B cell (primary cell): ENCODE measurements at regions not wholly inside any gene's neighbourhood (a gene's known extent, or its start where the extent isn't known, plus 50 kb on each side); places are given as distances from the start of the nearest gene placed in this dataset.

Experiments used
- ATAC-seq: fragments of 200-7000 bp; cut with Tn5 transposase; one replicate; pipeline ENCODE4 v1.10.0; 2021; ENCODE audit warnings: low read depth, mild to moderate bottlenecking, moderate number of reproducible peaks, moderate library complexity
- CTCF ChIA-PET: fragments of 350-600 bp; sonication (Branson Sonifier 250); formaldehyde crosslinking; loops from one replicate; lab custom pipeline; 2021; ENCODE audit warnings: antibody characterized with exemption, inconsistent platforms; lab: Charles Lee
- POLR2A ChIA-PET: fragments of 350-600 bp; sonication (Branson Sonifier 250); formaldehyde crosslinking; loops from one replicate; lab custom pipeline; 2021; ENCODE audit warnings: antibody characterized with exemption; lab: Charles Lee
- DNase-seq: peaks from one replicate; pipeline ENCODE4 v3.0.0; 2013
- H2AFZ ChIP-seq: 2 replicates; pipeline ENCODE4 v1.6.1; 2012; ENCODE audit warnings: mild to moderate bottlenecking, low read depth, low read length; ENCODE audit not compliant: insufficient read depth, poor library complexity, severe bottlenecking
- H3K27ac ChIP-seq, 2 donors: 1 replicate in 1 of 2; 2 replicates in 1 of 2; pipeline ENCODE4 v1.5.1; 2012 to 2013; ENCODE audit warnings: low read length in 2 of 2, mild to moderate bottlenecking in 2 of 2, moderate library complexity in 1 of 2
- H3K27me3 ChIP-seq, 4 experiments: fragments of 200-600 bp in 1 of 4; sonication (generic) in 1 of 4; replicated peaks in 1 of 4; 1 replicate in 2 of 4; 2 replicates in 2 of 4; pipeline versions ENCODE4 v1.6.1 to v1.7.0; 2013 to 2016; ENCODE audit warnings: low read length in 3 of 4, mild to moderate bottlenecking in 2 of 4, mixed read lengths in 1 of 4, moderate library complexity in 1 of 4; ENCODE audit not compliant: insufficient read depth in 4 of 4, control insufficient read depth in 3 of 4; ENCODE audit errors: control extremely low read depth in 1 of 4
- H3K36me3 ChIP-seq, 2 experiments: replicated peaks in 1 of 2; 1 replicate in 1 of 2; 2 replicates in 1 of 2; pipeline versions ENCODE4 v1.6.1 to v1.7.1; 2013; ENCODE audit warnings: low read length in 1 of 2; ENCODE audit not compliant: insufficient read depth in 2 of 2, control insufficient read depth in 1 of 2; ENCODE audit errors: control extremely low read depth in 1 of 2, extremely low read depth in 1 of 2
- H3K4me1 ChIP-seq, 2 donors: fragments of 200-600 bp in 1 of 2; sonication (generic) in 1 of 2; 1 replicate in 1 of 2; 2 replicates in 1 of 2; pipeline versions ENCODE4 v1.5.1 to v1.6.1; 2013 to 2017; ENCODE audit warnings: low read length in 2 of 2; ENCODE audit not compliant: control insufficient read depth in 2 of 2, insufficient read depth in 2 of 2
- H3K4me2 ChIP-seq: replicated peaks from 2 replicates; pipeline ENCODE3; 2012; ENCODE audit warnings: mild to moderate bottlenecking, low read depth, low read length; ENCODE audit not compliant: poor library complexity, severe bottlenecking
- H3K4me3 ChIP-seq, 5 experiments: fragments of 200-600 bp in 1 of 5; sonication (generic) in 1 of 5; 1 replicate in 3 of 5; 2 replicates in 2 of 5; pipeline versions ENCODE4 v1.5.1 to v1.7.0; 2011 to 2016; ENCODE audit warnings: low read length in 4 of 5, mild to moderate bottlenecking in 4 of 5, low read depth in 2 of 5, control low read depth in 1 of 5, moderate library complexity in 1 of 5; ENCODE audit not compliant: insufficient read depth in 1 of 5; ENCODE audit errors: control extremely low read depth in 1 of 5, extremely low read depth in 1 of 5
- H3K79me2 ChIP-seq: fragments of 200-600 bp; sonication (generic); one replicate; pipeline ENCODE4 v1.6.0; 2016; ENCODE audit warnings: low read length; ENCODE audit not compliant: control insufficient read depth, insufficient read depth
- H3K9ac ChIP-seq: fragments of 200-600 bp; sonication (generic); 2 replicates; pipeline ENCODE4 v1.6.1; 2017; ENCODE audit warnings: mild to moderate bottlenecking, low read length, moderate library complexity
- H3K9me3 ChIP-seq, 3 donors: one replicate each; pipeline versions ENCODE4 v1.6.1 to v1.7.1; 2013; ENCODE audit warnings: low read length in 2 of 3; ENCODE audit not compliant: control insufficient read depth in 2 of 3, insufficient read depth in 1 of 3; ENCODE audit errors: control extremely low read depth in 1 of 3
- H4K20me1 ChIP-seq: 2 replicates; pipeline ENCODE4 v1.6.0; 2012; ENCODE audit warnings: mild to moderate bottlenecking, low read length; ENCODE audit not compliant: insufficient read depth, control insufficient read depth, poor library complexity, severe bottlenecking
- H3K27ac Mint-ChIP-seq: one replicate; pipeline ENCODE4 v1.8.0; 2021; ENCODE audit warnings: mixed read lengths
- H3K27me3 Mint-ChIP-seq: one replicate; pipeline ENCODE4 v1.8.0; 2021; ENCODE audit warnings: mixed read lengths
- H3K4me1 Mint-ChIP-seq: one replicate; pipeline ENCODE4 v1.8.0; 2021; ENCODE audit warnings: mixed read lengths
- H3K4me3 Mint-ChIP-seq: one replicate; pipeline ENCODE4 v1.8.0; 2021; ENCODE audit warnings: mixed read lengths
- H3K9me3 Mint-ChIP-seq: one replicate; pipeline ENCODE4 v1.8.0; 2022; ENCODE audit warnings: mixed read lengths; ENCODE audit not compliant: insufficient read depth
- EZH2 ChIP-seq: IDR thresholded peaks from 2 replicates; pipeline ENCODE4 v1.6.1; 2012; ENCODE audit warnings: borderline replicate concordance, low read depth, mild to moderate bottlenecking, moderate library complexity, low read length; ENCODE audit not compliant: insufficient read depth, poor library complexity, severe bottlenecking
- WGBS: methylation state at CpG from one replicate; pipeline ENCODE4 v1.1.5; 2013; ENCODE audit warnings: missing lambda C conversion rate; ENCODE audit not compliant: insufficient coverage; 5-methylcytosine and 5-hydroxymethylcytosine counted together
- intact Hi-C: fragments of 100-400 bp; cut with micrococcal nuclease; formaldehyde crosslinking; loops from one replicate; pipeline ENCODE4 v1.10.0; 2022
- TF ChIP-seq, protein P1 (sequence below): fragments of 200-600 bp; IDR thresholded peaks from one replicate; pipeline ENCODE4 v1.8.0; 2022; ENCODE audit warnings: antibody characterized with exemption, mild to moderate bottlenecking

GRCh38 chr4:63678358-63678931 lies 730.8 kb downstream of the TECRL start:
- DNase-seq (no peak), ATAC-seq (no peak)
- no peaks in the 10 kb centered on the region for H3K9me3 Mint-ChIP-seq
- Histone ChIP-seq H3K36me3 (no peaks in the 10 kb centered on the region), H3K4me1 (no peaks in the 10 kb centered on the region), H3K27ac (no peak overlapping the region), H2AFZ (no peak overlapping the region), H3K27me3 (no peaks in the 10 kb centered on the region), H3K79me2 (no peaks in the 10 kb centered on the region), H3K9ac (no peak overlapping the region), H3K9me3 (peaks cover 0 to 4% (median 0%) of the 10 kb centered on the region in 3 donors), H3K4me3 (no peak overlapping the region), H3K4me2 (no peak overlapping the region), H4K20me1 (no peaks in the 10 kb centered on the region)
- H3K27me3 Mint-ChIP-seq = no peaks in the 10 kb centered on the region
- no CpG with 5 or more reads among the region's 3 CpGs for WGBS
- POLR2A ChIA-PET = no interaction called here
- intact Hi-C loops = no loop called here
- CTCF ChIA-PET = no interaction called here
- no peak overlapping the region for H3K4me3 Mint-ChIP-seq
- no peak overlapping the region for H3K27ac Mint-ChIP-seq
- TF ChIP-seq, protein P1, sequence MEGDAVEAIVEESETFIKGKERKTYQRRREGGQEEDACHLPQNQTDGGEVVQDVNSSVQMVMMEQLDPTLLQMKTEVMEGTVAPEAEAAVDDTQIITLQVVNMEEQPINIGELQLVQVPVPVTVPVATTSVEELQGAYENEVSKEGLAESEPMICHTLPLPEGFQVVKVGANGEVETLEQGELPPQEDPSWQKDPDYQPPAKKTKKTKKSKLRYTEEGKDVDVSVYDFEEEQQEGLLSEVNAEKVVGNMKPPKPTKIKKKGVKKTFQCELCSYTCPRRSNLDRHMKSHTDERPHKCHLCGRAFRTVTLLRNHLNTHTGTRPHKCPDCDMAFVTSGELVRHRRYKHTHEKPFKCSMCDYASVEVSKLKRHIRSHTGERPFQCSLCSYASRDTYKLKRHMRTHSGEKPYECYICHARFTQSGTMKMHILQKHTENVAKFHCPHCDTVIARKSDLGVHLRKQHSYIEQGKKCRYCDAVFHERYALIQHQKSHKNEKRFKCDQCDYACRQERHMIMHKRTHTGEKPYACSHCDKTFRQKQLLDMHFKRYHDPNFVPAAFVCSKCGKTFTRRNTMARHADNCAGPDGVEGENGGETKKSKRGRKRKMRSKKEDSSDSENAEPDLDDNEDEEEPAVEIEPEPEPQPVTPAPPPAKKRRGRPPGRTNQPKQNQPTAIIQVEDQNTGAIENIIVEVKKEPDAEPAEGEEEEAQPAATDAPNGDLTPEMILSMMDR = no peak
- no peak for TF ChIP-seq EZH2
- no peaks in the 10 kb centered on the region for H3K4me1 Mint-ChIP-seq

DNA sequence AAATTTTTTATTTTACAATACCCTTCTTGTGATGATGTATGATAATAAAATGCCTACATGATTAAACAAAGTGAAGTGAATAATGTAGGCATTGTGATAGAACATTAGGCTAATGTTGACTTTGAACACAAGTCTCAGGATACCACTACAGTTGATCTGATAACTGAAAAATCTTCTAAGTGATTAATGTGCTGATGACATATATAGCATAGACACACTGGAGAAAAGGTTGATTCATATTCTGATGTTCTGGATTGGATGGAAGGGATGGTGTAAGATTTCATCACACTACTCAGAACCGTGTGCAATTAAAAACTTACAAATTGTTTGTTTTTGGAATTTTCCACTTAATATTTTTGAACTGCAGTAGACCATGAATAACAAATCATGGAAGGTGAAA lies 738.5 kb downstream of the TECRL start:
- H3K9ac ChIP-seq = no peak overlapping the region
- no peak overlapping the region for H3K27ac Mint-ChIP-seq
- no CpG with 5 or more reads among the region's 1 CpG for WGBS
- DNase-seq (no peak), ATAC-seq (no peak)
- ChIA-PET POLR2A (no interaction called here), CTCF (no interaction called here)
- H3K9me3 ChIP-seq = peaks cover 0 to 5% (median 0%) of the 10 kb centered on the region in 3 donors
- intact Hi-C loops = no loop called here
- no peak overlapping the region for H3K27ac ChIP-seq
- no peak overlapping the region for H2AFZ ChIP-seq
- H3K4me3 Mint-ChIP-seq = no peak overlapping the region
- peaks cover 5% of the 10 kb centered on the region for H3K9me3 Mint-ChIP-seq
- no peak overlapping the region for H3K4me3 ChIP-seq
- H3K27me3 ChIP-seq = no peaks in the 10 kb centered on the region
- no peaks in the 10 kb centered on the region for H3K27me3 Mint-ChIP-seq
- no peak overlapping the region for H3K4me2 ChIP-seq
- H3K79me2 ChIP-seq = no peaks in the 10 kb centered on the region
- no peaks in the 10 kb centered on the region for H3K4me1 Mint-ChIP-seq
- TF ChIP-seq, protein P1 = no peak
- TF ChIP-seq EZH2 = no peak
- H4K20me1 ChIP-seq = no peaks in the 10 kb centered on the region
- H3K36me3 ChIP-seq = no peaks in the 10 kb centered on the region
- no peaks in the 10 kb centered on the region for H3K4me1 ChIP-seq
